Vagina (tissue), 2 donors: ENCODE measurements at regions not wholly inside any gene's neighbourhood (a gene's known extent, or its start where the extent isn't known, plus 50 kb on each side); places are given as distances from the start of the nearest gene placed in this dataset.

ENCODE experiments used
- DNase-seq, 2 donors: peaks; one replicate each; pipeline ENCODE4 v3.0.0-alpha.2; 2017; ENCODE audit errors: extremely low spot score in 2 of 2
- H3K27ac ChIP-seq: fragments of 200-600 bp; sonication (generic); one replicate; pipeline ENCODE4 v1.5.1; 2019
- H3K27me3 ChIP-seq: fragments of 200-600 bp; sonication (generic); one replicate; pipeline ENCODE4 v1.5.1; 2019
- H3K36me3 ChIP-seq, 2 donors: fragments of 200-600 bp; sonication (generic); one replicate each; pipeline ENCODE4 v1.5.1; 2017 to 2019
- H3K4me1 ChIP-seq: fragments of 200-600 bp; sonication (generic); one replicate; pipeline ENCODE4 v1.5.1; 2019
- H3K4me3 ChIP-seq, 2 donors: fragments of 200-600 bp; sonication (generic); 1 replicate in 1 of 2; 2 replicates in 1 of 2; pipeline ENCODE4 v1.5.1; 2016 to 2019
- H3K9me3 ChIP-seq: fragments of 200-600 bp; sonication (generic); one replicate; pipeline ENCODE4 v1.5.1; 2019
- CTCF ChIP-seq, 3 experiments: fragments of 450-650 bp in 2 of 3; fragments of 200-600 bp in 1 of 3; sonication (generic) in 1 of 3; IDR thresholded peaks; one replicate each; pipeline ENCODE4 v1.5.1; 2017 to 2019; ENCODE audit warnings: antibody characterized with exemption in 3 of 3, mild to moderate bottlenecking in 2 of 3, moderate library complexity in 2 of 3
- POLR2A ChIP-seq, 2 donors: fragments of 450-650 bp; IDR thresholded peaks; one replicate each; pipeline ENCODE4 v1.6.1; 2017; ENCODE audit warnings: antibody characterized with exemption in 2 of 2, mild to moderate bottlenecking in 2 of 2, moderate library complexity in 2 of 2
- POLR2AphosphoS5 ChIP-seq, 2 donors: sonication (generic); formaldehyde crosslinking; IDR thresholded peaks; one replicate each; pipeline ENCODE4 v1.9.0; 2017; ENCODE audit warnings: antibody characterized with exemption in 2 of 2, mild to moderate bottlenecking in 2 of 2, low read depth in 1 of 2; ENCODE audit not compliant: insufficient read depth in 1 of 2
- intact Hi-C: fragments of 100-400 bp; cut with DNase I; formaldehyde crosslinking; loops from one replicate; pipeline ENCODE4 v1.15.1; 2023

- no peaks in the 10 kb centered on the region for H3K9me3 ChIP-seq
- TF ChIP-seq CTCF (IDR thresholded peaks at IDR 0.05) (no peak), POLR2AphosphoS5 (IDR thresholded peaks at IDR 0.05; ENCODE audit: insufficient read depth in 1 of 2, low read depth in 1 of 2) (no peak), POLR2A (IDR thresholded peaks at IDR 0.05) (no peak)
- intact Hi-C loops, result no loop called here
Measured at GRCh38 chr9:7342229-7342628, 457.3 kb downstream of the DMAC1 start.

DNA sequence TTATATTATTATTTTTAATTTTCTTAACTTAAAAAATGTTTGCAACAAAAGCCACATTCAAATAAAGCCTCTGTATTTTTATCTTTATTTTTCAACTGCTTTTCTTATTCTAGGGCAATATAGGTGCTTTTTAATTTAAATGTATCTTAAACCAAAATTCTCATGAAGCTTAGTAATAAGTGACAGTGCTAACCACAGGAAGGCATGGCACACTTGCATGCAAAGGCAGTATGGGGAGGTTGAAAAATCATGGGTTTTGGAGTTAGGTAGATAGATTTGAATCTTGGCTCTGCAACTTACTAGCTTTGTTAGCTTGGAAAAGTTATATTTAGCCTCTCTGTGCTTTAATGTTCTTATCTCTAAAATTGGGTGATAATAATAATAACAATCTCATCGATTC, 458.0 kb downstream of the DMAC1 start:
- DNase-seq, result no peak
- Histone ChIP-seq H3K27me3 (no peaks in the 10 kb centered on the region), H3K36me3 (no peaks in the 10 kb centered on the region)

More at GRCh38 chr9:7342229-7342628, 457.3 kb downstream of the DMAC1 start:
- DNase-seq, result no peak
- Histone ChIP-seq H3K36me3 (no peaks in the 10 kb centered on the region), H3K27me3 (no peaks in the 10 kb centered on the region), H3K27ac (no peak overlapping the region), H3K4me3 (no peak overlapping the region), H3K4me1 (no peaks in the 10 kb centered on the region)

DNA sequence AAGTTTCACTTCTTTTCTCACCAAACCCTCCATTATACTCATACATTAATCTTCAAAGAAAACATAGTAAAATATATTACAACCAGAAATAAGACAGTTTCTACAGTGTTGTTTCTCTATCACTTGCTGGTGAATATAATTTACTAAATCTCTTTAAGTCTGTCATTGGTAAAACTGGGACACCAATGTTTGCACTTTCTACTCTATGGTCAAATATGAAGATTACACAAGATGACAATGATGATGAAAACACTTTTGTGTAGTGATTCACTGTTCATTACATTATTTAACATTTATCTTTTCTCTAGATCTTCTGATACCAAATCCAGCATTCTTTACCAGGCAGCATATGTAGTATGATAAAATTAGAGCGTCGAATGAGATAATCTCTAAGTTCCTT, 459.1 kb downstream of the DMAC1 start:
- Histone ChIP-seq H3K9me3 (no peaks in the 10 kb centered on the region), H3K4me3 (no peak overlapping the region), H3K27me3 (no peaks in the 10 kb centered on the region), H3K36me3 (no peaks in the 10 kb centered on the region), H3K27ac (no peak overlapping the region), H3K4me1 (no peaks in the 10 kb centered on the region)
- no peak for TF ChIP-seq CTCF (IDR thresholded peaks at IDR 0.05)
- no peak for TF ChIP-seq POLR2A (IDR thresholded peaks at IDR 0.05)
- no peak for TF ChIP-seq POLR2AphosphoS5 (IDR thresholded peaks at IDR 0.05; ENCODE audit: insufficient read depth in 1 of 2, low read depth in 1 of 2)
- DNase-seq, result no peak
- intact Hi-C loops, result no loop called here

More for the DNA sequence above, 458.0 kb downstream of the DMAC1 start:
- intact Hi-C loops, result no loop called here
- TF ChIP-seq POLR2AphosphoS5 (IDR thresholded peaks at IDR 0.05; ENCODE audit: insufficient read depth in 1 of 2, low read depth in 1 of 2) (no peak), CTCF (IDR thresholded peaks at IDR 0.05) (no peak), POLR2A (IDR thresholded peaks at IDR 0.05) (no peak)
- Histone ChIP-seq H3K27ac (no peak overlapping the region), H3K4me1 (no peaks in the 10 kb centered on the region), H3K9me3 (no peaks in the 10 kb centered on the region), H3K4me3 (no peak overlapping the region)

GRCh38 chr9:7338586-7339281, 460.8 kb downstream of the DMAC1 start:
- intact Hi-C loops, result no loop called here
- Histone ChIP-seq H3K9me3 (no peaks in the 10 kb centered on the region), H3K27me3 (no peaks in the 10 kb centered on the region), H3K27ac (no peak overlapping the region), H3K4me3 (no peak overlapping the region), H3K4me1 (no peaks in the 10 kb centered on the region), H3K36me3 (no peaks in the 10 kb centered on the region)
- TF ChIP-seq CTCF (IDR thresholded peaks at IDR 0.05), result no peak
- no peak for DNase-seq

DNA sequence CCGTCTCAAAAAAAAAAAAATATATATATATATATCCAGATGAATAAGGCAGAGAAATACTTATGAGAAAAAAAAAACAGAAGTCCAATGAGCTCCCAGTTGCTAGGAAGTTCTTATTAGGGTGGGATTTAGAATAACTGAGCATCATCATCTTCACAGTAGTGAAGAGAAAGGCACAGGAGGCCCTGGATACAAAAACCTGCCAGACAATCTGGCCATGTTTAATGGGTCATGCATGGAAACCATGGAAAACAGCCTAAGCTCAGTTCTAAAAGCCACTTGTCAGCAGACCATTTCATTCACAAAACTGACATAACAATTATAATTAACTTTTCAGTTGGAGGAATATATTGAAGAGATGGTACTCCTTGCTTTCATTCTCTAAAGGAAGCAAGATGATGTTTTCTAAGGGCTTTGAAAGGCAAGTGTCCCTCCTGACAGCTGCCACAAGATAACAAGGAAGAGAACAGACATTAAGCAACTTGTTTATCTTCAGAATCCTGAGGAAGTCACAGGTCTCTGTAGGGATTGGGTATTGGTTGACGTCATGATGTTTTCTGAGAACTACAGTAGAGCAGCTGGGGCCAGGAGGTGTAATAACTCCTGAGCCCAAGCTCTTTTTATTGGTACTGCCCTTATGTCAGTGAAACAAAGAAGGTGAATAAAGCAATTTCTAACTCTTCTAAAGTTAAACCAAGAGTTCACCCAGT, 463.1 kb downstream of the DMAC1 start:
- TF ChIP-seq CTCF (IDR thresholded peaks at IDR 0.05) (no peak), POLR2A (IDR thresholded peaks at IDR 0.05) (no peak), POLR2AphosphoS5 (IDR thresholded peaks at IDR 0.05; ENCODE audit: insufficient read depth in 1 of 2, low read depth in 1 of 2) (no peak)
- intact Hi-C loops, result no loop called here
- Histone ChIP-seq H3K36me3 (no peaks in the 10 kb centered on the region), H3K9me3 (no peaks in the 10 kb centered on the region), H3K4me3 (no peak overlapping the region), H3K4me1 (no peaks in the 10 kb centered on the region), H3K27ac (no peak overlapping the region), H3K27me3 (no peaks in the 10 kb centered on the region)
- DNase-seq, result no peak
